PC-9 (cell line): ENCODE measurements at regions not wholly inside any gene's neighbourhood (a gene's known extent, or its start where the extent isn't known, plus 50 kb on each side); places are given as distances from the start of the nearest gene placed in this dataset.

ENCODE experiments used
- BruUV-seq: library from RNA; stranded (reverse); fragments of 400-500 nt; replicated peaks from 2 replicates; lab custom pipeline; 2021; lab: Mats Ljungman, UMichigan
- CTCF ChIA-PET: fragments of 300-600 bp; sonication (Branson Sonifier 250); formaldehyde crosslinking; loops from one replicate; lab custom pipeline; 2022; ENCODE audit warnings: antibody characterized with exemption; lab: Charles Lee
- POLR2A ChIA-PET: fragments of 300-600 bp; sonication (Branson Sonifier 250); formaldehyde crosslinking; loops from one replicate; lab custom pipeline; 2022; ENCODE audit warnings: antibody characterized with exemption; ENCODE audit not compliant: unreplicated experiment; lab: Charles Lee
- DNase-seq, 2 experiments: peaks; one replicate each; pipeline versions ENCODE4 v3.0.0 to v3.0.0-alpha.2; 2015 to 2022; ENCODE audit warnings: mixed read lengths in 1 of 2
- H2AFZ ChIP-seq: fragments of 200-600 bp; sonication (generic); 2 replicates; pipeline ENCODE4 v1.8.1; 2017; ENCODE audit warnings: antibody characterized with exemption
- H3F3A ChIP-seq: fragments of 200-600 bp; sonication (generic); 2 replicates; pipeline ENCODE4 v1.8.1; 2017; ENCODE audit warnings: antibody characterized with exemption, mild to moderate bottlenecking, low read depth; ENCODE audit not compliant: insufficient read depth
- H3K27ac ChIP-seq: fragments of 200-600 bp; sonication (generic); 2 replicates; pipeline ENCODE4 v1.6.1; 2016; ENCODE audit warnings: mixed run types
- H3K27me3 ChIP-seq: fragments of 200-600 bp; sonication (generic); 2 replicates; pipeline ENCODE4 v1.6.1; 2016; ENCODE audit warnings: low read depth, mixed run types; ENCODE audit not compliant: insufficient read depth
- H3K36me3 ChIP-seq: fragments of 200-600 bp; sonication (generic); 2 replicates; pipeline ENCODE4 v1.6.1; 2016; ENCODE audit warnings: low read depth, mixed run types
- H3K4me1 ChIP-seq: fragments of 200-600 bp; sonication (generic); replicated peaks from 2 replicates; pipeline ENCODE4 v1.6.1; 2016; ENCODE audit warnings: mixed run types; ENCODE audit not compliant: insufficient read depth
- H3K4me2 ChIP-seq: fragments of 200-600 bp; sonication (generic); 2 replicates; pipeline ENCODE4 v1.6.1; 2017; ENCODE audit warnings: mixed run types
- H3K4me3 ChIP-seq: fragments of 200-600 bp; sonication (generic); 2 replicates; pipeline ENCODE4 v1.6.1; 2016; ENCODE audit warnings: mixed run types
- H3K79me2 ChIP-seq: fragments of 200-600 bp; sonication (generic); 2 replicates; pipeline ENCODE4 v1.6.1; 2017; ENCODE audit warnings: low read depth, mixed run types
- H3K9me2 ChIP-seq: fragments of 200-600 bp; sonication (generic); 2 replicates; pipeline ENCODE4 v1.8.1; 2017; ENCODE audit warnings: mild to moderate bottlenecking; ENCODE audit not compliant: insufficient read depth
- H3K9me3 ChIP-seq: fragments of 200-600 bp; sonication (generic); 2 replicates; pipeline ENCODE4 v1.8.1; 2016; ENCODE audit warnings: low read depth; ENCODE audit not compliant: insufficient read depth
- H4K20me1 ChIP-seq: fragments of 200-600 bp; sonication (generic); 2 replicates; pipeline ENCODE4 v1.8.1; 2017; ENCODE audit not compliant: insufficient read depth
- EZH2 ChIP-seq: fragments of 200-600 bp; sonication (generic); IDR thresholded peaks from 2 replicates; pipeline ENCODE4 v1.8.0; 2017; ENCODE audit warnings: antibody characterized with exemption, low read depth
- intact Hi-C: fragments of 100-400 bp; cut with micrococcal nuclease; formaldehyde crosslinking; loops from one replicate; pipeline ENCODE4 v1.10.0; 2022; ENCODE audit not compliant: unreplicated experiment
- TF ChIP-seq, protein P1 (sequence below): fragments of 200-600 bp; sonication (generic); conservative IDR thresholded peaks from 2 replicates; pipeline ENCODE4 v1.6.1; 2017; ENCODE audit warnings: mixed run types, antibody characterized with exemption, mild to moderate bottlenecking, moderate library complexity

DNA sequence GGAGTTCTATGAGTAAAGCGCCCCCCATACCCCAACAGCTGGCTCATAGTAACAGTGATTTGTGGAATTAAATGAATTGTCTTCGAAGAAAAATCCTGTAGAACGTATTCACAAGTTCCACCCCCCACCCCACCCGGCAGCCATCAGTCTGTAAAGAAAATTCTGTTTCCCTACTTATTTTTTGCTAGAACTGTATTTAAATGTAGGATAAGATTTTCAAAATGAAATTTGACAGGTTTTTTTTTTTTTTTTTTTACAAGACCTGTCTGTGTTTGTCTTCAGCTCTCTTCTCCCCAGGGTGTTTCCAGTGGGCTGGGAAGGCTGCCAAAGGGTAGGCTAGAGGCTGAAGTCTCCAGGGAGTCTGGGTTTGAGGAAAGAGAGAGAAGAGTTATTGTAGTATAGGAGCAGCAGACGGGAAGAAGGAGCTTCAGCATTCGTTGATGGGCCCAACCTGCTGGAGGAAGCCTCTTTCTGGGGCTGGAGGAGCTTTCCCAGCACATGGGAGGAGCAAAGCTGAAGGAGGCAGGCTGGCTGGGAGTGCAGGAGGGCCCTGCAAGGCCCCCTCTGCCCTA is 130.6 kb upstream of the SEMA6D start:
- H3K9me3 ChIP-seq = no peaks in the 10 kb centered on the region
- ChIA-PET CTCF (interaction anchor here (0.7 kb wide), 1 partner anchor 17 kb away, joined by 3 read pairs; no protein-coding TSS in a partner anchor), POLR2A (no interaction called here)
- no peaks in the 10 kb centered on the region for H3F3A ChIP-seq
- intact Hi-C loops = no loop called here
- H3K36me3 ChIP-seq = no peaks in the 10 kb centered on the region
- TF ChIP-seq, protein P1, sequence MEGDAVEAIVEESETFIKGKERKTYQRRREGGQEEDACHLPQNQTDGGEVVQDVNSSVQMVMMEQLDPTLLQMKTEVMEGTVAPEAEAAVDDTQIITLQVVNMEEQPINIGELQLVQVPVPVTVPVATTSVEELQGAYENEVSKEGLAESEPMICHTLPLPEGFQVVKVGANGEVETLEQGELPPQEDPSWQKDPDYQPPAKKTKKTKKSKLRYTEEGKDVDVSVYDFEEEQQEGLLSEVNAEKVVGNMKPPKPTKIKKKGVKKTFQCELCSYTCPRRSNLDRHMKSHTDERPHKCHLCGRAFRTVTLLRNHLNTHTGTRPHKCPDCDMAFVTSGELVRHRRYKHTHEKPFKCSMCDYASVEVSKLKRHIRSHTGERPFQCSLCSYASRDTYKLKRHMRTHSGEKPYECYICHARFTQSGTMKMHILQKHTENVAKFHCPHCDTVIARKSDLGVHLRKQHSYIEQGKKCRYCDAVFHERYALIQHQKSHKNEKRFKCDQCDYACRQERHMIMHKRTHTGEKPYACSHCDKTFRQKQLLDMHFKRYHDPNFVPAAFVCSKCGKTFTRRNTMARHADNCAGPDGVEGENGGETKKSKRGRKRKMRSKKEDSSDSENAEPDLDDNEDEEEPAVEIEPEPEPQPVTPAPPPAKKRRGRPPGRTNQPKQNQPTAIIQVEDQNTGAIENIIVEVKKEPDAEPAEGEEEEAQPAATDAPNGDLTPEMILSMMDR = no peak
- TF ChIP-seq EZH2 = no peak
- H3K27me3 ChIP-seq = no peaks in the 10 kb centered on the region
- no peak overlapping the region for H3K27ac ChIP-seq
- H3K4me2 ChIP-seq = no peak overlapping the region
- no peaks in the 10 kb centered on the region for H4K20me1 ChIP-seq
- no TSS peak for BruUV-seq
- no peaks in the 10 kb centered on the region for H3K4me1 ChIP-seq
- H3K9me2 ChIP-seq = no peaks in the 10 kb centered on the region
- H2AFZ ChIP-seq = no peak overlapping the region
- H3K79me2 ChIP-seq = no peaks in the 10 kb centered on the region
- H3K4me3 ChIP-seq = no peak overlapping the region
- DNase-seq = no peak

DNA sequence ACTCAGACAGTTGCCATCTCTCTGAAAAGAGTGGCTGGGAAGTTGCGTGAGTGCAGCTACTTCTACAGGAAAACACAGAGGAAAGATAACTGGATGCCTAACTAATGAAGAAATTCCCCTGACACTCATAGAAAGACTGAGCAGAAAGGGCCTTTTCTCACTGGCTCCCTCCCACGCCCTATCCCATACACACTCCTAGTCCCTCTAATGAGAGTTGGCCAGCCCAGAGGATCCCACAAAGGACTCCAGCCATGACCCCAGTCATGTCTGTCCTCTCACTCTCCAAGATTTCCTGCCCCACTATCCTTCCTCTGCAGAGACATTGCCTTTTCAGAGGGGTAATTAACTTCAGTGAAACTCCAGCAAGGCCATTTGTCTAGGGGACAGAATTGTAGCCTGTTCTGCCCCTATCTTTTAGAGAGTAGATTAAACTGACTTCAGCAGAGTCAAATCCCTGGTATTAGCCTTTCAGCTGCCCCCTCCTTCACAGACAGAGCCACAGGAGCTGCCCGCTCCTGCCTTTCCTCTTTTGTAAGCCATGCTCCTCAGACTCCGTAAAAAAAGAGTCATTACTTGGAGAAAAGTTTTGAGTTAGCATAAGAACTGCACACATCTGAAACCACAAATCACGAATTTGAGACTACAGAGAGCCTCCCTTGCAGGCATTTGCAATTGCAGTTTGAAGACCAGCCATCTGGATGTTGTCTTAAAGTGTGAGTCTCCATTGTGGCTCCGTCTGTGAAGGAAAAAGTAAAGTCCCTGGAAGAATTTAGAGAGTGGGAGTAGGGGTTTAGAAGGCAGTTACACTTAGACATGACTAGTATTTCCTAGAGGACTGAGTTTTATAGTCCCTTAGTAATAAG is 129.1 kb upstream of the SEMA6D start:
- H3K4me1 ChIP-seq = no peaks in the 10 kb centered on the region
- no peak overlapping the region for H3K27ac ChIP-seq
- H2AFZ ChIP-seq = no peak overlapping the region
- no peak overlapping the region for H3K4me2 ChIP-seq
- no peaks in the 10 kb centered on the region for H3K27me3 ChIP-seq
- CTCF ChIA-PET = no interaction called here
- H4K20me1 ChIP-seq = no peaks in the 10 kb centered on the region
- no peak for DNase-seq
- H3K79me2 ChIP-seq = no peaks in the 10 kb centered on the region
- no peaks in the 10 kb centered on the region for H3K9me3 ChIP-seq
- no peaks in the 10 kb centered on the region for H3F3A ChIP-seq
- H3K36me3 ChIP-seq = no peaks in the 10 kb centered on the region
- POLR2A ChIA-PET = no interaction called here
- no peak overlapping the region for H3K4me3 ChIP-seq
- no peaks in the 10 kb centered on the region for H3K9me2 ChIP-seq
- TF ChIP-seq EZH2 = no peak
- TF ChIP-seq, protein P1 = no peak
- no TSS peak for BruUV-seq
- intact Hi-C loops = no loop called here

DNA sequence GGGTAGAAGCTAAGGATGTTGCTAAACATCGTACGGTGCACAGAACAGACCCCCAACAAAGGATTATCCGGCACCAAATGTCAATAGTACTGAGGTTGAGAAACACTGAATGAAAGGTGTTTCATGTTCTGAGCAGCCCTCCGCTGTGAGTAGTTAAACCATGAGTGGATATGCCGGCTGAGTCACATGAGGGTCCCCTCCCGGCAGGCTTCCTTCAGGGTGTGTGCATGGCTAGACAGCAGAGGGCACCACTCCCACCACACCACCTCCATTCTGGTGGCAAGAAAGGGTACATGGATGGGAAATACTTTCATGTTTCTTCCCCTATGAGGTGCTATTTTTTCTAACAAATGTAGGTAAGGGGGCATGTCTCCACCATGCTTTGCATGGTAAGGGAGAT is 128.3 kb upstream of the SEMA6D start:
- H4K20me1 ChIP-seq = no peaks in the 10 kb centered on the region
- H3K9me3 ChIP-seq = no peaks in the 10 kb centered on the region
- CTCF ChIA-PET = no interaction called here
- POLR2A ChIA-PET = no interaction called here
- H3K4me2 ChIP-seq = no peak overlapping the region
- intact Hi-C loops = no loop called here
- no peaks in the 10 kb centered on the region for H3K4me1 ChIP-seq
- H3K79me2 ChIP-seq = no peaks in the 10 kb centered on the region
- no peak overlapping the region for H2AFZ ChIP-seq
- no TSS peak for BruUV-seq
- no peak for DNase-seq
- no peaks in the 10 kb centered on the region for H3K27me3 ChIP-seq
- TF ChIP-seq, protein P1 = no peak
- TF ChIP-seq EZH2 = no peak
- no peaks in the 10 kb centered on the region for H3K36me3 ChIP-seq
- H3K4me3 ChIP-seq = no peak overlapping the region
- no peaks in the 10 kb centered on the region for H3K9me2 ChIP-seq
- H3K27ac ChIP-seq = no peak overlapping the region
- H3F3A ChIP-seq = no peaks in the 10 kb centered on the region
